GM23248 (cell line): ENCODE measurements at regions not wholly inside any gene's neighbourhood (a gene's known extent, or its start where the extent isn't known, plus 50 kb on each side); places are given as distances from the start of the nearest gene placed in this dataset.

Experiments used
- EZH2 ChIP-seq: fragments of 200-600 bp; sonication (generic); IDR thresholded peaks from 2 replicates; pipeline ENCODE4 v1.6.1; 2018; ENCODE audit warnings: antibody characterized with exemption, mild to moderate bottlenecking; ENCODE audit not compliant: insufficient read depth, poor library complexity, severe bottlenecking
- EZH2phosphoT487 ChIP-seq: fragments of 200-600 bp; sonication (generic); IDR thresholded peaks from 2 replicates; pipeline ENCODE4 v1.6.1; 2018; ENCODE audit warnings: antibody characterized with exemption, moderate library complexity, mild to moderate bottlenecking, low read depth; ENCODE audit not compliant: insufficient read depth

GRCh38 chr3:170809975-170810357, 60.0 kb downstream of the RPL22L1 start:
- TF ChIP-seq EZH2phosphoT487 = no peak
- TF ChIP-seq EZH2 = no peak
